ENCODE measurements at regions not wholly inside any gene's neighbourhood (a gene's known extent, or its start where the extent isn't known, plus 50 kb on each side); places are given as distances from the start of the nearest gene placed in this dataset.

DNA sequence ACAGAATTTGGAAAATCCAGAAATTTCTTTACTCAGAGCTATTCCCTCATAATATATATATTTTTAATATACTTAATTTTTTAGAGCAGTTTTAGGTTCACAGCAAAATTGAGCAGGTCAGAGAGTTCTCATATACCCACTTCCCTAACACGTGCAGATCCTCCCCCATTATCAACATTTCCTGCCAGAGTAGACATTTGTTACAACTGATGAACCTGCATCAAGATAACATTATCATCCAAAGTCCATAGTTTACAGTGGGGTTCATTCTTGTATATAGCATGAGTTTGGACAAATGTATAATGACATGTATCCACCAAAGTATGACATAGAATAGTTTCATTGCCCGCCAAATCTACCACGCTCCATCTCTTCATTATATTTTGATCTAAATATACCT, 170.0 kb downstream of the PTEN start:
- TF ChIP-seq POLR2A (IDR thresholded peaks at IDR 0.05) (no peak), EP300 (IDR thresholded peaks at IDR 0.05; ENCODE audit: low read depth) (no peak), POLR2AphosphoS5 (IDR thresholded peaks at IDR 0.05) (no peak)
- TF ChIP-seq, protein P1, sequence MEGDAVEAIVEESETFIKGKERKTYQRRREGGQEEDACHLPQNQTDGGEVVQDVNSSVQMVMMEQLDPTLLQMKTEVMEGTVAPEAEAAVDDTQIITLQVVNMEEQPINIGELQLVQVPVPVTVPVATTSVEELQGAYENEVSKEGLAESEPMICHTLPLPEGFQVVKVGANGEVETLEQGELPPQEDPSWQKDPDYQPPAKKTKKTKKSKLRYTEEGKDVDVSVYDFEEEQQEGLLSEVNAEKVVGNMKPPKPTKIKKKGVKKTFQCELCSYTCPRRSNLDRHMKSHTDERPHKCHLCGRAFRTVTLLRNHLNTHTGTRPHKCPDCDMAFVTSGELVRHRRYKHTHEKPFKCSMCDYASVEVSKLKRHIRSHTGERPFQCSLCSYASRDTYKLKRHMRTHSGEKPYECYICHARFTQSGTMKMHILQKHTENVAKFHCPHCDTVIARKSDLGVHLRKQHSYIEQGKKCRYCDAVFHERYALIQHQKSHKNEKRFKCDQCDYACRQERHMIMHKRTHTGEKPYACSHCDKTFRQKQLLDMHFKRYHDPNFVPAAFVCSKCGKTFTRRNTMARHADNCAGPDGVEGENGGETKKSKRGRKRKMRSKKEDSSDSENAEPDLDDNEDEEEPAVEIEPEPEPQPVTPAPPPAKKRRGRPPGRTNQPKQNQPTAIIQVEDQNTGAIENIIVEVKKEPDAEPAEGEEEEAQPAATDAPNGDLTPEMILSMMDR (IDR thresholded peaks at IDR 0.05) = no peak

All from transverse colon (tissue), 4 donors.